Fibroblast of upper back skin (primary cell): ENCODE measurements at regions not wholly inside any gene's neighbourhood (a gene's known extent, or its start where the extent isn't known, plus 50 kb on each side); places are given as distances from the start of the nearest gene placed in this dataset.

Experiments used
- DNase-seq: peaks from one replicate; pipeline ENCODE4 v3.0.0-alpha.2; 2013

GRCh38 chr6:66866801-66867200 is 1159.8 kb upstream of the EYS start:
- DNase-seq: no peak

GRCh38 chr6:66865771-66866170 is 1158.7 kb upstream of the EYS start:
- peak; percentile 19 for DNase-seq

- no peak for DNase-seq
Observed at GRCh38 chr6:66861007-66861541, 1154.0 kb upstream of the EYS start.

- DNase-seq: no peak
Observed at GRCh38 chr6:66860328-66860727, 1153.3 kb upstream of the EYS start.

DNA sequence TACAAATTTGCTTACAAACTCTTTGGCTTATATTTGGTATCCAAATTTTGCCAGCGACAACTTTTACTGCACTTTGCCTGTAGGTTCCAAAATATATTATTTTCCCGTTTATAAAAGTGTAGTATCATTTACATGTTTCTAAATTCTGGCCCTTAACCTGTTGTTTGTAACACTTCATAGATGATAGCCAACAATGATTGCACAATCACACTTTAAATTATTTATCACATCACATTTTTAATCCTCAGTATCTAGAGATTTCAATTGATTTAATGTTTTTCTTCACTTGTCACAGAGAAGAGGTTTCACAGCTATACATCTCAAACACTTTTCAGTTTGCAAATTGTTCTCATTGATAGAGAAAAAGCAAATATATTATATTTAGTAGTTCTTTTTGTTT is 1151.2 kb upstream of the EYS start:
- DNase-seq: no peak

- DNase-seq: no peak
Observed at GRCh38 chr6:66854014-66854413, 1147.0 kb upstream of the EYS start.

DNA sequence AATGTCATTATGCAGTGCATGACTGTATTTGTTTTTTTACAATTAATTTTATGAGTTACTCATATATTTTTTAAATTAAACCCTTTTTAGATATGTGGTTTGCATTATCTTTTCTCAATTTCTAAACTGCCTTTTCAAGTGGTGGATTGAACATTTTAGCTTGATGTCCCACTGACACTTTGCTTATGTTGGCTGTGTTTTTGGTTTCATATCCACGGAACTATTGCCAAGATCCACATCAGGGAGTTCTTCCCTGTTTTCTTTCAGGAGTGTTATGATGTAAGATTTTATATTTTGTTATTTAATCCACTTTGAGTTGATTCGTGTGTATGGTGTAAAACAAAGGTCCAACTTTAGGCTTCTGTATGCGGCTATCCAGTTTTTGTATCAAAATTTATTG is 1144.9 kb upstream of the EYS start:
- no peak for DNase-seq

GRCh38 chr6:66849843-66850242 is 1142.8 kb upstream of the EYS start:
- DNase-seq: peak; percentile 21

DNA sequence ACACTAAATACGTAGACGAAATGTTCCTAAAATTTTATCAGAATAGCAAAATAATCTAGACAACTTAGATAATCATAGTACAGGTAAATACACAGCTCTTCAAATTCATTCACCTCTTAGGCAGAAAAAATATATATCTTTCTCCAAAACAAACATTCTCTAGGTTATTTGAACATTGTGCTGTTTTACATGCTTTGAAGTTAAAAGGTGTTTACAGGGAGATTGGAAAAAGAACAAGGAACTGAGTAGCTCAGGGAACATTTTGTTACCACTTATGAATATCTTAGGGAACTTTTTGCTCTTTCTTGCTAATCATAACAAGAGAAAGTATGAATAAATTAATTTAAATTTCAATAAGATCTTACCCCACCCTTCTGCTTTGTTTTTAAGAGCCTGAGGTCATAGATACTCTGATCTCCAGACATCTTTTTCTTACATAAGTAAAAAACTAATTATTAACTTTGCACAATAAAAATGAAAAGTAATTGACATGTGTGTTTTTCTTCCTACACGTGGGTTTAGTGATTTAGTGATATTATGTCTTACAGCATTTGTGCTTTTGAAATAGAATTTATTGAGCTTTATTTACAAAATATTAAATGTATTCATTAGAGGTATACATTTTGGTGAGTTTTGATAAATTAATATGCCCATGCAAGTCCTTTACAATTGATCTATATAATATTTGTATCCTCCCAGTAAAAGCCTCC is 1141.4 kb upstream of the EYS start:
- no peak for DNase-seq

DNA sequence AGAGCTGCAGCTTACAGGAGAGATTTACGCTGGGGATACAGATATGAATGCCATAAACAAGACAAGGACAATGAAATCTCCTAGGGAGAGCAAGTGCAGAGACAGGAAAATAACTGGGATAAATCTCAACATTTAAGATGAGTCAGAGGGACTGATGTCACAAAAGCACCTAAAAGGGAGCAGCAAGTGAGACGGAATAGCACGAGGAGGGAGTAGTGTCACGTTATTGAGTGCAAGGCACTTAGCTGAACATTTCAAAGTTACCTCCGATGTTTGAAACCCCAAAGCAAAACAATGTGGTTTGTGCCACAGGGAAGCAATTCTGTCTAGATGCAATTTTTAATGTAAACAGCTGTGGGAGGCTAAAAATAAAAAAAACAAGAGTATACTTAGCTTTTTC is 1131.7 kb upstream of the EYS start:
- DNase-seq: no peak

DNA sequence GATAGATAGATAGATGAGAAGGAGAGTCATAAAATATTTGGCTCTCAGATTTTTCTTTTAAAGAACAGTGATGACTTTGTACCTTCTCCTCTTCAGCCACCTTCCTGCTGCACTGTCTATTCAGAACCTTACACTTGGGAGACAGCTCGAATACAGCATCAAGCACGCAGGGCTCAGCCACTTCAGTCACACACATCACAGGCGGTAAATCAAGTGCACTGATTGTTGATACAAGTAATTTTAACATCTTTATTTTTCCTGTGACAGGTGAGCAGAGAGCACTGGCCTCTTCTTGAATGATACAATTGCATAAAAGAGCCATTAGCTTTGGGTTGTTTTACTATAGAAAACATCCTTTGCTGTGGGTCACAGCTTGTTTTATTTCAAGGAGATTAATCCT is 1118.5 kb upstream of the EYS start:
- DNase-seq: no peak

DNA sequence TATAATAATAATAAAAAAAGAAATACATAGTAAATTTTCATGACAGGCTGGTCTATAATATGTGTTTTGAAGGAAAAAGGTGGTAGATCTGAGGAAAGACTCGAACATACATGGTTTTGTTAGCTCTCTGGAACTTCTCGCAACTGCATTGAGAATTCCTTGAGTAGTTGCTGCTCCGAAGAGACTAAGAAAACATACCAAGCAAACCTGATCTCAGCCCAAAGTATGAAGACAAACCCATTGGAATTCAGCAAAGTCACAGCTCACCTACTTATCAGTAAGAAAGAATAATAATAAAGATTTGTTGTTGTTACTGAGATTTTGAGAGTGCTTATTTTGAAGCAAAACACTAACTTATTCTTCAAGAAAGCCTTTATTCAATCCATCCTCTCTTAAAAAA is 1107.1 kb upstream of the EYS start:
- DNase-seq: no peak

- DNase-seq: no peak
Observed at GRCh38 chr6:66808771-66809170, 1101.7 kb upstream of the EYS start.

GRCh38 chr6:66796987-66797386 is 1090.0 kb upstream of the EYS start:
- DNase-seq: no peak

DNA sequence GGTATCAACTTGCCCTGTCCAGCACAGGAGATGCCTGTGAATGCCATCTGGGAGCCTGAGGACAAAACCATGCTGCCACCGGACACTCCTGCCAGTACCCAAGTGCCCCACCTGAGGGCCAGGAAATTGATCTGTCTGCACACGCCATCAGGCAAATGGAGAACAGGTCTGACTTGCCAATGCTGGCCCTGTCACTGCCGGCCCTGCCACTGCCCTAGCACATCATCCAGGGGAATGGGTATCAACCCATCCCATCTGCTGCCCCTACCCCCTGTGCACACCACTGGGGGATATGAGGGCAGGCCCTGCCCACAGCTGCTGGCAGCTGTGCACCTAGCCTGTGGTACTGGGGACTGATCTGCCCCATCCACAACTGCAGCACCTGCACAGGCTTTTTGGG is 1081.6 kb upstream of the EYS start:
- DNase-seq: no peak

- DNase-seq: peak; percentile 38
Observed at GRCh38 chr6:66772800-66773199, 1065.8 kb upstream of the EYS start.

- peak; percentile 36 for DNase-seq
Observed at GRCh38 chr6:66771626-66772025, 1064.6 kb upstream of the EYS start.

- no peak for DNase-seq
Observed at GRCh38 chr6:66751630-66752029, 1044.6 kb upstream of the EYS start.

- DNase-seq: no peak
Observed at GRCh38 chr6:66740346-66740745, 1033.3 kb upstream of the EYS start.

DNA sequence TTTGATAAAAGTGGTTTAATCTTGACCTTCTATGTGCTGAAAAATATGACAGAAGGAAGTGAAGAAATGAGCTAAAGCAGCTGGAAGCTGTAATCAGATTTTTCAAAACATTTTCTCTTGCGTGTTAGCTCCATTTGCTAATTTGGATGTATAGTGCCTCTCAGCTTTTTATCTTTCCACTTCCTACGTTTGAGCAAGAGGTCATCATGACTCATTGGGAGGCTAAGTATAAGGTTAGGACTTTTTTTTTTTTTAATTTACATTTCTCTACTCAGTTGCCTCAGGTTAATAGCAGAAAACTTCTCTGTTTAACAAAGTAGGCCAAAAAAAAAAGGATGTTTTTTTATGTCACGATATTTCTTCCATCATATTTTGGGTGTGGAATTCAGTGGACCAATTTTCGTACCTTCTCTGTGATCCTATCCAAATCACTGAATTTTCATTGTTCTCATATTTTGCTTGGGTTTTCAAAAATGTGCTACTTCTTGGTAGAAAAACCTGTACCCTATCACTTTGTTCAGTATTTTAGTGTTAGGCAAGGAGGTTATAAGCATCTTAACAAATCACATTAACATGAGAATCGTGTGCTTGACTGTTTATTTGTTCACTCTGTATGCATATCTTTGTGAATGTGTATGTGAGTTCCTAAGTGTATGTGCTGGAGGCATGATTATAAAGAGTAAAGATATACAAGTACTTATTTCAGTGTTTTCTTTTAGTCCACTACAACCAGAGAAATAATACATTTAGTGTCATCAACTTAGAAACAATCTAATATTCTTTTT is 1028.3 kb upstream of the EYS start:
- peak; percentile 4 for DNase-seq

DNA sequence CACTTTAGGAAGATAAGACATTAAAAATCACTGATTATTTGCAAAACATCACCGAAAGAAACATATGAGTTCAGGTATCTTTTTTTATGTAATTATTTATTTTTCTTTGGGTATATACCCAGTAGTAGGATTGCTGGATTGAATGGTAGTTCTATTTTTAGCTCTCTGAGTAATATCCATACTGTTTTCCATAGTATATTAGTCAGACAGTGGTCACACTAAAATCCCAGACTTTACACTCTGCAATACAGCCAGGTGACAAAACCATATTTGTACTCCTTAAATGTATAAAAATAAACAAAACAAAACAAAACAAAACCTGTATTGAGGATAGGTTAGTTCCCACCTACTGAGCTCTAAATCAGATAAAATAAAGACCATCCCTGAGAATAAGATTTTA is 1024.3 kb upstream of the EYS start:
- DNase-seq: peak; percentile 12

- DNase-seq: no peak
Observed at GRCh38 chr6:66725670-66726069, 1018.6 kb upstream of the EYS start.

- no peak for DNase-seq
Observed at GRCh38 chr6:66717801-66718200, 1010.8 kb upstream of the EYS start.

GRCh38 chr6:66699385-66699784 is 992.4 kb upstream of the EYS start:
- DNase-seq: no peak
